Gastroesophageal sphincter (tissue), 4 donors: ENCODE measurements at regions not wholly inside any gene's neighbourhood (a gene's known extent, or its start where the extent isn't known, plus 50 kb on each side); places are given as distances from the start of the nearest gene placed in this dataset.

Experiments
- ATAC-seq: fragments of 150-250 bp; one replicate; pipeline ENCODE4 v1.9.1; 2016; ENCODE audit warnings: mild to moderate bottlenecking, moderate library complexity
- H3K27ac ChIP-seq, 4 donors: fragments of 200-600 bp; sonication (generic) in 3 of 4; 1 replicate in 3 of 4; 2 replicates in 1 of 4; pipeline ENCODE4 v1.5.1; 2016 to 2019
- H3K27me3 ChIP-seq: fragments of 200-600 bp; sonication (generic); one replicate; pipeline ENCODE4 v1.5.1; 2019
- H3K36me3 ChIP-seq, 2 donors: fragments of 200-600 bp; sonication (generic); one replicate each; pipeline ENCODE4 v1.5.1; 2019; ENCODE audit warnings: control low read depth in 1 of 2
- H3K4me1 ChIP-seq, 3 donors: fragments of 200-600 bp; sonication (generic); 1 replicate in 2 of 3; 2 replicates in 1 of 3; pipeline ENCODE4 v1.5.1; 2016 to 2019; ENCODE audit warnings: control low read depth in 2 of 3
- H3K4me3 ChIP-seq, 2 donors: fragments of 200-600 bp; sonication (generic); one replicate each; pipeline ENCODE4 v1.5.1; 2019; ENCODE audit warnings: mild to moderate bottlenecking in 1 of 2, moderate library complexity in 1 of 2
- H3K9me3 ChIP-seq, 3 donors: fragments of 200-600 bp; sonication (generic); one replicate each; pipeline ENCODE4 v1.5.1; 2017 to 2019; ENCODE audit warnings: control low read depth in 2 of 3
- CTCF ChIP-seq, 4 experiments: fragments of 200-600 bp in 2 of 4; fragments of 450-650 bp in 2 of 4; sonication (generic) in 1 of 4; IDR thresholded peaks; one replicate each; pipeline ENCODE4 v1.5.1; 2017 to 2019; ENCODE audit warnings: antibody characterized with exemption in 4 of 4, mild to moderate bottlenecking in 2 of 4, moderate library complexity in 2 of 4
- EP300 ChIP-seq: sonication (generic); formaldehyde crosslinking; IDR thresholded peaks from one replicate; pipeline ENCODE4 v1.6.1; 2017; ENCODE audit warnings: antibody characterized with exemption, mild to moderate bottlenecking
- POLR2A ChIP-seq, 2 donors: fragments of 450-650 bp; IDR thresholded peaks; one replicate each; pipeline ENCODE4 v1.6.1; 2017; ENCODE audit warnings: antibody characterized with exemption in 2 of 2, mild to moderate bottlenecking in 2 of 2, moderate library complexity in 1 of 2
- POLR2AphosphoS5 ChIP-seq: sonication (generic); formaldehyde crosslinking; IDR thresholded peaks from one replicate; pipeline ENCODE4 v1.6.1; 2017; ENCODE audit warnings: antibody characterized with exemption
- WGBS, 2 donors: methylation state at CpG; one replicate each; pipeline ENCODE4 v1.1.5; 2018; ENCODE audit warnings: low coverage in 1 of 2; 5-methylcytosine and 5-hydroxymethylcytosine counted together

- Histone ChIP-seq H3K27me3 (no peaks in the 10 kb centered on the region), H3K36me3 (no peaks in the 10 kb centered on the region), H3K4me3 (no peak overlapping the region), H3K4me1 (no peaks in the 10 kb centered on the region), H3K9me3 (no peaks in the 10 kb centered on the region), H3K27ac (no peak overlapping the region)
- TF ChIP-seq CTCF (IDR thresholded peaks at IDR 0.05) (peak in 2 of 4 experiments; percentile 6 to 19), POLR2A (IDR thresholded peaks at IDR 0.05) (no peak), POLR2AphosphoS5 (no peak), EP300 (no peak)
- ATAC-seq, result no peak
Observed at GRCh38 chr1:229710746-229711145, 84.7 kb downstream of the URB2 start.

- no peaks in the 10 kb centered on the region for H3K36me3 ChIP-seq
- H3K4me3 ChIP-seq, result no peak overlapping the region
- no peak for ATAC-seq
- no peaks in the 10 kb centered on the region for H3K4me1 ChIP-seq
- no peaks in the 10 kb centered on the region for H3K27me3 ChIP-seq
- no peak for TF ChIP-seq CTCF (IDR thresholded peaks at IDR 0.05)
- no peak for TF ChIP-seq POLR2AphosphoS5
- TF ChIP-seq POLR2A (IDR thresholded peaks at IDR 0.05), result no peak
- no peaks in the 10 kb centered on the region for H3K9me3 ChIP-seq
- H3K27ac ChIP-seq, result no peak overlapping the region
- WGBS, 2 donors, result 89 to 94% methylated on average over 2 of the region's 2 CpGs
Observed at GRCh38 chr1:229714306-229714705, 88.3 kb downstream of the URB2 start.

- Histone ChIP-seq H3K4me3 (no peak overlapping the region), H3K27ac (no peak overlapping the region), H3K27me3 (no peaks in the 10 kb centered on the region), H3K36me3 (no peaks in the 10 kb centered on the region), H3K9me3 (no peaks in the 10 kb centered on the region), H3K4me1 (no peaks in the 10 kb centered on the region)
- WGBS, 2 donors, result 81 to 82% methylated on average over 4 to 7 of the region's 8 CpGs
- TF ChIP-seq POLR2A (IDR thresholded peaks at IDR 0.05), result no peak
- TF ChIP-seq CTCF (IDR thresholded peaks at IDR 0.05), result no peak
- TF ChIP-seq POLR2AphosphoS5, result no peak
- TF ChIP-seq EP300, result no peak
- no peak for ATAC-seq
Observed at GRCh38 chr1:229714964-229715603, 89.0 kb downstream of the URB2 start.

GRCh38 chr1:229716069-229716468 lies 90.0 kb downstream of the URB2 start:
- ATAC-seq, result no peak
- Histone ChIP-seq H3K27ac (no peak overlapping the region), H3K36me3 (no peaks in the 10 kb centered on the region), H3K4me3 (no peak overlapping the region), H3K4me1 (no peaks in the 10 kb centered on the region), H3K27me3 (no peaks in the 10 kb centered on the region), H3K9me3 (peaks cover 0 to 2% (median 0%) of the 10 kb centered on the region in 3 donors)
- WGBS, 2 donors, result 70 to 81% methylated on average over 4 to 5 of the region's 10 CpGs
- TF ChIP-seq EP300 (no peak), POLR2AphosphoS5 (no peak), CTCF (IDR thresholded peaks at IDR 0.05) (no peak), POLR2A (IDR thresholded peaks at IDR 0.05) (no peak)

- no peaks in the 10 kb centered on the region for H3K4me1 ChIP-seq
- H3K27me3 ChIP-seq, result no peaks in the 10 kb centered on the region
- ATAC-seq, result no peak
- H3K27ac ChIP-seq, result no peak overlapping the region
- no peaks in the 10 kb centered on the region for H3K36me3 ChIP-seq
- WGBS, 2 donors, result 80 to 100% methylated on average over 1 to 7 of the region's 7 CpGs
- peaks cover 0 to 8% (median 0%) of the 10 kb centered on the region in 3 donors for H3K9me3 ChIP-seq
- no peak for TF ChIP-seq EP300
- no peak for TF ChIP-seq POLR2A (IDR thresholded peaks at IDR 0.05)
- TF ChIP-seq POLR2AphosphoS5, result no peak
- no peak for TF ChIP-seq CTCF (IDR thresholded peaks at IDR 0.05)
- no peak overlapping the region for H3K4me3 ChIP-seq
Observed at GRCh38 chr1:229716704-229717103, 90.7 kb downstream of the URB2 start.
